ENCODE measurements at regions not wholly inside any gene's neighbourhood (a gene's known extent, or its start where the extent isn't known, plus 50 kb on each side); places are given as distances from the start of the nearest gene placed in this dataset.
"Not testable (repeated sequence)": the region's sequence is repeated elsewhere in the genome, so short reads cannot be mapped to it uniquely, and the experiment has no call there.

DNA sequence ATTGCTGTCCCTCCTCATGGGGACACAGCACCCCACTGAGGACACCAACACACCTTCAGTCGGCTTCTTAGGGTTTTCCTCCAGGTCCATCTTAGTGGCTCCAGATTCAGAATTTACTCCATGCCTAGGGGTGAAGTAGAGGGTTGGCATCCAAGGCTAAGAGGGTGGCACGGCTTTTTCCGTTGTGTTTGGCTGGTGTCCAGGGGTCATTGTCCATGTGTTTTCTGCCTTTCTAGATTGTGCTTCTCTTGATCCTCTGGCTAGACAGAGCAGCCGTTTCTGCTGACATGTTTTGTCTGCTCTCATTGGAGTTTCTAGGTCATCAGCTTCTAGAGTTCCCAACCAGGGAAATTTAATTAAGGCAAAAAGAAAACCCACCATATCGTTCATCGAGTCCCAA, 291.6 kb upstream of the CELF2 start:
- H3K36me3 ChIP-seq: no peaks in the 10 kb centered on the region
- no peaks in the 10 kb centered on the region for H3K9me3 ChIP-seq
- WGBS, 2 donors: 50 to 61% methylated on average over 6 of the region's 6 CpGs
- DNase-seq: no peak
- no peak overlapping the region for H3K27ac ChIP-seq
- TF ChIP-seq, protein P1, sequence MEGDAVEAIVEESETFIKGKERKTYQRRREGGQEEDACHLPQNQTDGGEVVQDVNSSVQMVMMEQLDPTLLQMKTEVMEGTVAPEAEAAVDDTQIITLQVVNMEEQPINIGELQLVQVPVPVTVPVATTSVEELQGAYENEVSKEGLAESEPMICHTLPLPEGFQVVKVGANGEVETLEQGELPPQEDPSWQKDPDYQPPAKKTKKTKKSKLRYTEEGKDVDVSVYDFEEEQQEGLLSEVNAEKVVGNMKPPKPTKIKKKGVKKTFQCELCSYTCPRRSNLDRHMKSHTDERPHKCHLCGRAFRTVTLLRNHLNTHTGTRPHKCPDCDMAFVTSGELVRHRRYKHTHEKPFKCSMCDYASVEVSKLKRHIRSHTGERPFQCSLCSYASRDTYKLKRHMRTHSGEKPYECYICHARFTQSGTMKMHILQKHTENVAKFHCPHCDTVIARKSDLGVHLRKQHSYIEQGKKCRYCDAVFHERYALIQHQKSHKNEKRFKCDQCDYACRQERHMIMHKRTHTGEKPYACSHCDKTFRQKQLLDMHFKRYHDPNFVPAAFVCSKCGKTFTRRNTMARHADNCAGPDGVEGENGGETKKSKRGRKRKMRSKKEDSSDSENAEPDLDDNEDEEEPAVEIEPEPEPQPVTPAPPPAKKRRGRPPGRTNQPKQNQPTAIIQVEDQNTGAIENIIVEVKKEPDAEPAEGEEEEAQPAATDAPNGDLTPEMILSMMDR (IDR thresholded peaks at IDR 0.05): no peak
- TF ChIP-seq POLR2A (IDR thresholded peaks at IDR 0.05): no peak
- intact Hi-C loops (cut with DNase I): no loop called here
- H3K4me3 ChIP-seq (replicated peaks in 1 of 3): no peak overlapping the region
- no peaks in the 10 kb centered on the region for H3K27me3 ChIP-seq
- no peaks in the 10 kb centered on the region for H3K4me1 ChIP-seq

DNA sequence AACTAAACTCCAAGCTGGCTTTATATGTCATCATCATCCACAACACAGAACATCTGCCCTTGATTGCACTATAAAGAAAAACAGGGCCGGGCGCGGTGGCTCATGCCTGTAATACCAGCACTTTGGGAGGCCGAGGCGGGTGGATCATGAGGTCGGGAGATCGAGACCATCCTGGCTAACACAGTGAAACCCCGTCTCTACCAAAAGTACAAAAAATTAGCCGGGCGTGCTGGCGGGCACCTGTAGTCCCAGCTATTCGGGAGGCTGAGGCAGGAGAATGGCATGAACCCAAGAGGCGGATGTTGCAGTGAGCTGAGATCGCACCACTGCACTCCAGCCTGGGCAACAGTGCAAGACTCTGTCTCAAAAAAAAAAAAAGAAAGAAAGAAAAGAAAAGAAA, 290.3 kb upstream of the CELF2 start:
- H3K4me1 ChIP-seq; DNase-seq; H3K9me3 ChIP-seq; H3K27ac ChIP-seq; H3K36me3 ChIP-seq; intact Hi-C loops (cut with DNase I); H3K4me3 ChIP-seq (replicated peaks in 1 of 3); H3K27me3 ChIP-seq: not testable (repeated sequence)
- 96 to 97% methylated on average over 14 of the region's 14 CpGs for WGBS, 2 donors

DNA sequence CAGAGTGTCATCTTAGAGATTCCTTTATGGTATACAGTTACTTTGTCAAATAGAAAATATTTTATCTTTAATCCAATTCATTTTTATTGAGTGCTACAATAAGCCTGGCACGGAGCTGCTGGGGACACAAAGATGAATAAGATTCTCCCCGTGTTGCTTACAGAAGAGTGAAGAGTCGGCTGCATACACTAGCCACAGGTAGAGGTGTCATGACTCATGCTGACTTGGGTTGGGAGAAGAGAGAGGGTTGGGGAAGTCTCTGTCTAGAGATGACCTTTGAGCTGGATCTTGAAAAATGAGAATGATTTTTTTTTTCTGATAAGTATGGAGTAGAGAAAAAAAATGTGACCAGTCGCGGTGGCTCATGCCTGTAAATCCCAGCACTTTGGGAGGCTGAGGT, 289.9 kb upstream of the CELF2 start:
- H3K4me3 ChIP-seq (replicated peaks in 1 of 3): no peak overlapping the region
- no peaks in the 10 kb centered on the region for H3K36me3 ChIP-seq
- no peak for DNase-seq
- H3K27ac ChIP-seq: no peak overlapping the region
- TF ChIP-seq, protein P1 (IDR thresholded peaks at IDR 0.05): no peak
- TF ChIP-seq POLR2A (IDR thresholded peaks at IDR 0.05): no peak
- intact Hi-C loops (cut with DNase I): no loop called here
- WGBS, 2 donors: 93 to 94% methylated on average over 5 of the region's 5 CpGs
- H3K9me3 ChIP-seq: no peaks in the 10 kb centered on the region
- no peaks in the 10 kb centered on the region for H3K4me1 ChIP-seq
- no peaks in the 10 kb centered on the region for H3K27me3 ChIP-seq

DNA sequence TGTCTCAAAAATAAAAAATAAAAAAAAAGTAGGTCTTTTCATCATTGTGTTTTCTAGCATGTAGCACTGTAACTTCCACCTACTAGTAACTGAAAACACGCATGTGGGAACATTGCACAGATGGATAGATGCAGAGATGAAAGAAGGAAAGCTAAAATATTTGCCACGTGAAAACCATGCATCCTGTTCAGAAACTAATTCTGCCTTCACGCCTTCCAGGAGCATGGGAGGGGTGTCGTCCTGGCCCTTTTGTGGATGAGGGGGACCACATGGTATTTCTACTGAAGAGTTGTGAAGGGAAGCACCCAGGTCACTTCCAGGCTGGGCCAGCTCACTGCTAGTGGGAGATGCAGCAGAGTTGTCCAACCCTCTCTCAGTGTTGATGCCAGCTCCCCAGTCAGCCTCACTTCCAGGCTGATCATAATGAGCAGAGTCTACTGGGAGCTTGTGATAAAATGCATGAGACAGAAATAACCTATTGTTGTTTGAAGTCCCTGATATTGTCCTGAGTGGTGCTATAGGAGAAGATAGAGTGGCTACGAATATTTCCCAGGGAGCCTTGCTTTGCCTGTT, 287.1 kb upstream of the CELF2 start:
- no peaks in the 10 kb centered on the region for H3K9me3 ChIP-seq
- no peaks in the 10 kb centered on the region for H3K36me3 ChIP-seq
- H3K27ac ChIP-seq: no peak overlapping the region
- 89 to 93% methylated on average over 5 of the region's 5 CpGs for WGBS, 2 donors
- H3K4me3 ChIP-seq (replicated peaks in 1 of 3): no peak overlapping the region
- H3K4me1 ChIP-seq: no peaks in the 10 kb centered on the region
- DNase-seq: no peak
- intact Hi-C loops (cut with DNase I): no loop called here
- H3K27me3 ChIP-seq: no peaks in the 10 kb centered on the region
- TF ChIP-seq, protein P1 (IDR thresholded peaks at IDR 0.05): no peak
- TF ChIP-seq POLR2A (IDR thresholded peaks at IDR 0.05): no peak

DNA sequence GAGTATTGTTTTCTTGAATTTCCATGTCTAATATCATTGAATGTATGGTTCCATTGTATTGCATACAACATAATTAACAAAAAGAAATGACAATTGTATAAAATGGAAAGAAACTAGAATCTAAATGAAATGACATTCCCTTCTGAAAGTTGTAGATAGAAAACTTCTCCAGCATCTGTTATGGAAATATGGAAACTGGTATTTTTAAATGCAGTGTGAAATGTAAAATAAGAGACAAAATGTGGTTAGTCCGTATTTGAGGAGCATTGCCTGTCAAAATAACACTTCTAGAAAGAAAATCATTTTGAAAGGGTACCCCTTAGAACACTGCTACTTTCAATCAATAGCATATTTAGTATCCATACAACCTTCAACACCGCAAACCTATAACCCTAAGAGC, 286.3 kb upstream of the CELF2 start:
- Histone ChIP-seq H3K36me3 (no peaks in the 10 kb centered on the region), H3K27ac (no peak overlapping the region), H3K9me3 (no peaks in the 10 kb centered on the region), H3K27me3 (no peaks in the 10 kb centered on the region), H3K4me1 (no peaks in the 10 kb centered on the region), H3K4me3 (replicated peaks in 1 of 3) (no peak overlapping the region)
- 85 to 89% methylated on average over 2 of the region's 2 CpGs for WGBS, 2 donors
- intact Hi-C loops (cut with DNase I): no loop called here
- no peak for DNase-seq
- TF ChIP-seq, protein P1 (IDR thresholded peaks at IDR 0.05): no peak
- no peak for TF ChIP-seq POLR2A (IDR thresholded peaks at IDR 0.05)

Measured in thyroid gland (tissue), 4 donors.